HL-60 (cell line): ENCODE measurements at regions not wholly inside any gene's neighbourhood (a gene's known extent, or its start where the extent isn't known, plus 50 kb on each side); places are given as distances from the start of the nearest gene placed in this dataset.

Experiments used
- DNase-seq, 2 experiments: peaks; one replicate each; pipeline ENCODE4 v3.0.0-alpha.2; 2010 to 2020; ENCODE audit warnings: low read depth in 1 of 2, low spot score in 1 of 2
- H3K27ac ChIP-seq: fragments of 250-450 bp; sonication (Bioruptor Pico); replicated peaks from 2 replicates; pipeline ENCODE4 v1.5.1; 2020; ENCODE audit warnings: mild to moderate bottlenecking, moderate library complexity
- H3K27me3 ChIP-seq: fragments of 250-450 bp; sonication (Bioruptor Pico); 2 replicates; pipeline ENCODE4 v1.5.1; 2021; ENCODE audit warnings: mild to moderate bottlenecking, moderate library complexity; ENCODE audit not compliant: insufficient read depth, poor library complexity, severe bottlenecking
- H3K4me3 ChIP-seq: replicated peaks from 2 replicates; pipeline ENCODE4 v1.5.1; 2011; ENCODE audit warnings: mild to moderate bottlenecking, control low read depth, low read length; ENCODE audit not compliant: insufficient read depth
- GABPA ChIP-seq: IDR thresholded peaks from 2 replicates; pipeline ENCODE4 v1.6.1; 2012; ENCODE audit warnings: low read depth
- POLR2AphosphoS5 ChIP-seq: IDR thresholded peaks from 2 replicates; pipeline ENCODE4 v1.6.1; 2012; ENCODE audit warnings: low read depth
- REST ChIP-seq: IDR thresholded peaks from 2 replicates; pipeline ENCODE4 v1.6.1; 2012; ENCODE audit warnings: low read depth; ENCODE audit not compliant: insufficient replicate concordance
- SPI1 ChIP-seq: IDR thresholded peaks from 2 replicates; pipeline ENCODE4 v1.6.1; 2012; ENCODE audit warnings: low read depth, mild to moderate bottlenecking, borderline replicate concordance
- TF ChIP-seq, protein P1 (sequence below): IDR thresholded peaks from one replicate; pipeline ENCODE4 v1.5.1; 2011; ENCODE audit warnings: low read length, control low read depth, inconsistent platforms; ENCODE audit not compliant: insufficient read depth

GRCh38 chr1:221988829-221989228, 246.9 kb upstream of the DUSP10 start:
- H3K27ac ChIP-seq = no peak overlapping the region
- TF ChIP-seq SPI1 (no peak), REST (no peak), POLR2AphosphoS5 (no peak), GABPA (no peak)
- TF ChIP-seq, protein P1, sequence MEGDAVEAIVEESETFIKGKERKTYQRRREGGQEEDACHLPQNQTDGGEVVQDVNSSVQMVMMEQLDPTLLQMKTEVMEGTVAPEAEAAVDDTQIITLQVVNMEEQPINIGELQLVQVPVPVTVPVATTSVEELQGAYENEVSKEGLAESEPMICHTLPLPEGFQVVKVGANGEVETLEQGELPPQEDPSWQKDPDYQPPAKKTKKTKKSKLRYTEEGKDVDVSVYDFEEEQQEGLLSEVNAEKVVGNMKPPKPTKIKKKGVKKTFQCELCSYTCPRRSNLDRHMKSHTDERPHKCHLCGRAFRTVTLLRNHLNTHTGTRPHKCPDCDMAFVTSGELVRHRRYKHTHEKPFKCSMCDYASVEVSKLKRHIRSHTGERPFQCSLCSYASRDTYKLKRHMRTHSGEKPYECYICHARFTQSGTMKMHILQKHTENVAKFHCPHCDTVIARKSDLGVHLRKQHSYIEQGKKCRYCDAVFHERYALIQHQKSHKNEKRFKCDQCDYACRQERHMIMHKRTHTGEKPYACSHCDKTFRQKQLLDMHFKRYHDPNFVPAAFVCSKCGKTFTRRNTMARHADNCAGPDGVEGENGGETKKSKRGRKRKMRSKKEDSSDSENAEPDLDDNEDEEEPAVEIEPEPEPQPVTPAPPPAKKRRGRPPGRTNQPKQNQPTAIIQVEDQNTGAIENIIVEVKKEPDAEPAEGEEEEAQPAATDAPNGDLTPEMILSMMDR = no peak

GRCh38 chr1:221987860-221988520, 246.1 kb upstream of the DUSP10 start:
- DNase-seq = peak in 1 of 2 experiments; percentile 12
- H3K4me3 ChIP-seq = no peak overlapping the region
- TF ChIP-seq GABPA (no peak), POLR2AphosphoS5 (no peak), REST (no peak), SPI1 (no peak)
- TF ChIP-seq, protein P1 = no peak
- no peak overlapping the region for H3K27ac ChIP-seq
- no peaks in the 10 kb centered on the region for H3K27me3 ChIP-seq

More at GRCh38 chr1:221988829-221989228, 246.9 kb upstream of the DUSP10 start:
- H3K4me3 ChIP-seq = no peak overlapping the region
- DNase-seq = no peak
- H3K27me3 ChIP-seq = no peaks in the 10 kb centered on the region

GRCh38 chr1:221983444-221983843, 241.6 kb upstream of the DUSP10 start:
- no peak overlapping the region for H3K4me3 ChIP-seq
- no peak overlapping the region for H3K27ac ChIP-seq
- no peaks in the 10 kb centered on the region for H3K27me3 ChIP-seq
- no peak for DNase-seq
- TF ChIP-seq REST = no peak
- TF ChIP-seq, protein P1 = no peak
- TF ChIP-seq GABPA = no peak
- no peak for TF ChIP-seq SPI1
